Erythroblast (primary cell): ENCODE measurements at regions not wholly inside any gene's neighbourhood (a gene's known extent, or its start where the extent isn't known, plus 50 kb on each side); places are given as distances from the start of the nearest gene placed in this dataset.

Experiments
- DNase-seq, 2 experiments: peaks; one replicate each; lab custom pipeline; 2025; lab: John Stamatoyannopoulos, UW
- GATA1 ChIP-seq: IDR thresholded peaks from 2 replicates; pipeline ENCODE4 v1.6.1; 2011; ENCODE audit warnings: low read depth, mild to moderate bottlenecking, control low read depth, low read length, moderate library complexity
- POLR2A ChIP-seq: IDR thresholded peaks from 2 replicates; pipeline ENCODE4 v1.6.1; 2011; ENCODE audit warnings: mild to moderate bottlenecking, low read length

- no peak for TF ChIP-seq POLR2A
- TF ChIP-seq GATA1 = no peak
- DNase-seq = no peak
Observed at GRCh38 chr5:35324679-35325078, 94.4 kb upstream of the PRLR start.

DNA sequence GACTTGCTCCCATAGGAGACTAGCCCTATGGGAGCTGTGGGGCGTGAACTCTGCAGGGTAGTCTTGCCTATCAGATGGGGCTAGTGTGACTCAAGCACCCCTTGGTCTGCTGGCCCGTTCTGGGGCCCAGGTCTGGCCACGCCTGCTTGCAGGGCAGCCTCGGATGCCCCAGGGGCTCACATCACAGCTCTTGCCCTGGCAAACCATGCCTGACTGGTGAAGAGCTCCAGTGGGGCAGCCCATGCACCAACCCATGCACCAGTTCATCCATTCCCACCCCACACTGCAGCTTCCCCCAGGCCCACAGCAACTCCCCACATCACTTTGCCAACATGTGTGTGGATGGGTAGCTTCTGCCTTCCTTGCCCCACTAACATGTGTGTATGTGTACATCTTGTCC is 93.9 kb upstream of the PRLR start:
- DNase-seq = no peak
- no peak for TF ChIP-seq GATA1

DNA sequence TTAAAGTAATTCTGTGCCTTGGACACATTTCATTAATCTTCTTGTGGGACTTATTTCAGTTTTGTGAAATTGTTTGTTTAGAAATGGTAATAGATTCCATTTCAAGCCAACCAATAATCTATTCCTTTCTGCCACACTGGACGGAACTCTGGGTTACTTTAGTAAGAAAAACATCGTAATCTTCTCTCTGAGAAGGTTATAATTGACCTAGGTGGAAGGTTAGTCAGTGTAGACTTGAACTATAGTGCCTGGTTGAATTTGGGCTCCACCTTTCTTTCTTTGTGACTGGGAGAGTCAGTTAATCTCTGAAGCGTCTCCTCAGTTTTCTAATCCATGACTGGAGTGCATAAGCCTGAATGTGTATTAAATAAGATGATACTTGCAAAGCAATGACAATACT is 89.7 kb upstream of the PRLR start:
- DNase-seq = no peak
- TF ChIP-seq GATA1 = no peak
- TF ChIP-seq POLR2A = no peak

DNA sequence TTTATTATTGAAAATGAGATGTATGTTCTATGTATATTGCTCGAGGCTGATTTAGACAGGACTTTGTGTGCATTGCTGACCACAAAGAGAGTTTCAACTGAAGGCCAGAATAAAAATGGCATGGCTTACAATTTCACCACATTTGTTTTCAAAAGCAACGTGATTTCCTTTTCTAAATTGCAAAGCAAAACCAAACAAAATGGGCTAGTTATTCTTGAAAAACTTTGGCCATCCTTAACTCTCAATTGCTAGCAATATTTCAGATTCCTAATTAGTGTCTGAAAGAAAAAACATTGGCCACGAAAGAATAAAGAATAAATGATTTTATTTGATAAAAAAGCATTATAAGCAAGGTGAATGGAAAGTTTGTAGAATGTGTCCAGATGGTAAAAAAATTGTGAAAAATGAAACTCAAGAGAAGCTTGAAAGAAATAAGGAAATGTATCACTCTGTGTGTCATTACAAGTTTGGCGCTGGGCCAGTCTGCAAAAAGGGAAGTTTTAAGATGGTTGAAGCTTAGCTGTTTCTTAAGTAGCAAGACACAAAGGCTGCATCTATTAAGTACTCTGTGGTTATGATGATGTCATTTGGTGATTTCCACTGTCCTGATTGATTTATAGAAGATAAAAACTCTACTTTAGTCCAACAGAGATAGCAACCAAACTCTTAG is 89.2 kb upstream of the PRLR start:
- peak in 1 of 2 experiments; percentile 3 for DNase-seq
- TF ChIP-seq POLR2A (no peak), GATA1 (no peak)

DNA sequence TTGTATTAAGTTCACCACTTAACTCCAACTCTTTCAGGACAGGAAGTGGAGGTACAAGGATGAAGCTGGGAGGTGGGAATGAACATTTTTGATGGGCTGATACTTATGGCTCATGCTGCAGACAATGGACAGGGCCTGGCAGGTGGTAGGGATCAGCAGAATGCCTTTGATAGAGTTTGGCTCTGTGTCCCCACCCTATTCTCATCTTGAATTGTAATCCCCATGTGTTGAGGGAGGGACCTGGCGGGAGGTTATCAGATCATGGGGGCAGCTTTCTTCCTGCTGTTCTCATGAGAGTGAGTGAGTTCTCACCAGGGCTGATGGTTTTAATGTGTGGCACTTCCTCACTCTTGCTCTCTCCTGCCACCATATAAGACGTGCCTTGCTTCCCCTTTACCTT is 87.3 kb upstream of the PRLR start:
- DNase-seq = no peak
- TF ChIP-seq POLR2A (no peak), GATA1 (no peak)

DNA sequence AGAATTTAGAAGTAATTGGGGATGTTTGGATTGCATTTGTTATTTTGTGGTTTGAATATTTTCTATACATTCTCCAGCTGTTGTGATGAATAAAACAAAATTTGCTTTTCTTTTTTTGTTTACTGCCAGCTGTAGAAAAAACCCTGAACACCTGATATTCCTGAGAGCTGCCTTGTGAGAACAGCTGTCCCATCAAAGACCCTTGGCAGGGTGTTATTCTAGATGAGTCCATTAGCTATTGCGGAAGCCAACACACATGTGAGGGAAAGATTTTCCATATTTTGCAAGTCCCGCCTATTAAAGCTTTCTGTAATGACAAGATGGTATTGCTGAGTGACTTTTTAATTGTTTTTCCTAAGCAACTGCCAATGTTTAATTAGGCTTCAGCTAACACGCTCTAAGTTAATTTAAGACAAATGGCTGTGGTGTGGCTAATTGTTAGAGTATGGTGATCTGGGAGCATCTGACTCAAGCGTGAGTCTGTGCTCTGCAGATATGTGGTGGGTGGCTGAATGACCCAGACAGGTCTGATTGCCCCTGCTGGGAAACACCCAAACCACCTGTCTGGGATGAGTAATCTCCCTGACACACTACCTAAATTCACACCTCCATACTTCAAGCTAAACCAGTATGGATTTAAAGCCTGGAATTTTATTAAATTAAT is 86.5 kb upstream of the PRLR start:
- DNase-seq = no peak
- TF ChIP-seq POLR2A = no peak
- TF ChIP-seq GATA1 = no peak

GRCh38 chr5:35313291-35313690 is 83.0 kb upstream of the PRLR start:
- TF ChIP-seq GATA1 (no peak), POLR2A (no peak)
- DNase-seq = no peak

GRCh38 chr5:35312267-35312666 is 82.0 kb upstream of the PRLR start:
- TF ChIP-seq POLR2A (no peak), GATA1 (no peak)

GRCh38 chr5:35309365-35310130 is 79.3 kb upstream of the PRLR start:
- no peak for DNase-seq
- no peak for TF ChIP-seq GATA1
- TF ChIP-seq POLR2A = no peak

More at GRCh38 chr5:35312267-35312666, 82.0 kb upstream of the PRLR start:
- no peak for DNase-seq

- no peak for DNase-seq
- TF ChIP-seq POLR2A (no peak), GATA1 (no peak)
Observed at GRCh38 chr5:35308421-35308820, 78.1 kb upstream of the PRLR start.

GRCh38 chr5:35306716-35307365 is 76.6 kb upstream of the PRLR start:
- DNase-seq = no peak
- TF ChIP-seq POLR2A = no peak

DNA sequence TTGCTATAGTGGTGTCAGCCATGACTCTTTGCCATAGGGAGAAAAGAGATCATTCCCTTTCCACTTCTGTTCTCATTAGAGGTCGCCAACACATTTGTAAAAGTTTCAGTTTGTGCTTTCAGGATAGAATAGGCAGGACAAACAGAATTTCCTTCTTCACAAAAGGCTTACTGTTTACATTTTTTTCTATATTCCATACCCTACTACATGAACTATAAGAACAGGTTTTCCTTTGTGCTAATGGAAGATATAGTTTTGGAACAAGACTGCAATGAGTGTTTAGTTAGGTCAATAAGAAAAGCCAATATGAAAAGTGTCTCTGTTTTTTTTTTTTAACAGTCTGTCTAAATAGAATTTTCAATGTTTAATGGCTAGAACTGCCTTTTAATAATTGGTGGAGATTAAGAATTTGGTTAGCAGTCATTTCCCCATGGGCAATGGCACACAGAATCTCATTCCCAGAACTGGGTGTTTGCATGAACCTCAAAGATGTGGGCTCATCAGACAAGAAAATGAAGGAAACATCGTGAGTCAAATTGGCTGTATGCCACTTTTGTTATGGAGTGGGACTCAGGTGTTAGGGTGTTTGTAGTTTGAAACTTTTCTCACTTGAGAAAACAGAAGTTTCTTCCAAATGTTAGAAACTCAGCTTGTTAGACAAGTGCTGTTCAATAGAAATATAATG is 75.2 kb upstream of the PRLR start:
- no peak for TF ChIP-seq POLR2A
- TF ChIP-seq GATA1 = no peak

DNA sequence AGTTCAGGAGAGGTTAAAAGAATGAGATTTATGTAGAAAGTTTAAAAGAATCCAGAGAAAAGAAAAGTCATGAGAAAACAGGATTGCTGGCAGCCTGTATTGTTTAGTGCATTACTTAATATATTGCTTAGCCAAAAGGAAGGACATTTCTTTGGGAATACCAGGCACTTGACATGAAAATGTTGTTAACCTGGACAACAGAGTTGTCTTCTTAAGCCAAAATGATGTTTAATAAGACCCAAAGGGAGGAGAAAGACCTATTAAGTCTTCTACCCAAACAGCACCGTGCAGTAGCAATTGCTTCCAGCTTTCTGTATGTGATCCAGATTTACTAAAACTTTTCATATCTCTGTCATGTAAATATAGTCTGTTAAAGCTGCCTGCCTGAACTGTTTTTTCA is 74.0 kb upstream of the PRLR start:
- TF ChIP-seq POLR2A (no peak), GATA1 (no peak)
- DNase-seq = no peak

More for the DNA sequence above, 75.2 kb upstream of the PRLR start:
- DNase-seq = no peak
